DND-41 (cell line): ENCODE measurements at regions not wholly inside any gene's neighbourhood (a gene's known extent, or its start where the extent isn't known, plus 50 kb on each side); places are given as distances from the start of the nearest gene placed in this dataset.

ENCODE experiments used
- ATAC-seq: fragments of 200-7000 bp; cut with Tn5 transposase; 3 replicates; pipeline ENCODE4 v1.9.1; 2021; ENCODE audit warnings: low read depth; ENCODE audit not compliant: insufficient read depth
- DNase-seq: peaks from one replicate; pipeline ENCODE4 v3.0.0-alpha.2; 2020
- H2AFZ ChIP-seq: 2 replicates; pipeline ENCODE4 v1.6.0; 2012; ENCODE audit warnings: low read depth, low read length
- H3K27ac ChIP-seq: 2 replicates; pipeline ENCODE4 v1.5.1; 2012; ENCODE audit warnings: low read length, inconsistent platforms
- H3K27me3 ChIP-seq: fragments of 200-600 bp; sonication (generic); 2 replicates; pipeline ENCODE4 v1.6.0; 2012; ENCODE audit warnings: low read length, mild to moderate bottlenecking, inconsistent platforms; ENCODE audit not compliant: insufficient read depth, poor library complexity
- H3K36me3 ChIP-seq: 2 replicates; pipeline ENCODE4 v1.5.1; 2012; ENCODE audit warnings: low read length, inconsistent platforms; ENCODE audit not compliant: insufficient read depth
- H3K4me1 ChIP-seq: 2 replicates; pipeline ENCODE4 v1.5.1; 2012; ENCODE audit warnings: mild to moderate bottlenecking, low read length; ENCODE audit not compliant: insufficient read depth
- H3K4me2 ChIP-seq: 2 replicates; pipeline ENCODE4 v1.6.0; 2012; ENCODE audit warnings: mild to moderate bottlenecking, moderate library complexity, low read length, inconsistent platforms; ENCODE audit not compliant: insufficient read depth
- H3K4me3 ChIP-seq, 2 experiments: fragments of 200-600 bp in 1 of 2; shearing (Covaris generic) in 1 of 2; 2 replicates each; pipeline ENCODE4 v1.5.1; 2012 to 2016; ENCODE audit warnings: inconsistent platforms in 2 of 2, low read length in 2 of 2, mild to moderate bottlenecking in 2 of 2, low read depth in 1 of 2, moderate library complexity in 1 of 2
- H3K79me2 ChIP-seq: 2 replicates; pipeline ENCODE4 v1.6.0; 2012; ENCODE audit warnings: low read length, inconsistent platforms; ENCODE audit not compliant: insufficient read depth
- H3K9ac ChIP-seq: 2 replicates; pipeline ENCODE4 v1.6.0; 2012; ENCODE audit warnings: low read depth, mild to moderate bottlenecking, inconsistent platforms, low read length, moderate library complexity
- H3K9me3 ChIP-seq: 2 replicates; pipeline ENCODE4 v1.5.1; 2012; ENCODE audit warnings: low read length, moderate library complexity, mild to moderate bottlenecking, inconsistent platforms; ENCODE audit not compliant: insufficient read depth, severe bottlenecking
- H4K20me1 ChIP-seq: 2 replicates; pipeline ENCODE4 v1.6.0; 2012; ENCODE audit warnings: low read length; ENCODE audit not compliant: insufficient read depth
- CTCF ChIP-seq: IDR thresholded peaks from 2 replicates; pipeline ENCODE4 v1.5.1; 2012; ENCODE audit warnings: borderline replicate concordance, low read length, moderate library complexity, mild to moderate bottlenecking; ENCODE audit not compliant: poor library complexity, severe bottlenecking; ENCODE audit errors: extremely low read depth
- EZH2 ChIP-seq: IDR thresholded peaks from 3 replicates; pipeline ENCODE4 v1.6.1; 2012; ENCODE audit warnings: borderline replicate concordance, low read depth, mild to moderate bottlenecking, moderate library complexity, low read length, inconsistent platforms; ENCODE audit not compliant: severe bottlenecking

GRCh38 chr12:34386621-34387255 lies 364.4 kb downstream of the ALG10 start:
- Histone ChIP-seq H4K20me1 (no peaks in the 10 kb centered on the region), H3K27ac (no peak overlapping the region), H3K36me3 (no peaks in the 10 kb centered on the region), H3K9me3 (peaks cover 68% of the 10 kb centered on the region), H3K4me3 (no peak overlapping the region), H3K79me2 (no peaks in the 10 kb centered on the region), H3K4me2 (no peak overlapping the region), H3K27me3 (no peaks in the 10 kb centered on the region), H3K9ac (no peak overlapping the region), H2AFZ (no peak overlapping the region), H3K4me1 (no peaks in the 10 kb centered on the region)
- ATAC-seq (no peak), DNase-seq (no peak)
- TF ChIP-seq EZH2 (no peak), CTCF (no peak)

GRCh38 chr12:34387711-34388635 lies 365.7 kb downstream of the ALG10 start:
- no peak for ATAC-seq
- peaks cover 66% of the 10 kb centered on the region for H3K9me3 ChIP-seq
- TF ChIP-seq EZH2 (no peak), CTCF (no peak)

GRCh38 chr12:34388636-34389377 lies 366.5 kb downstream of the ALG10 start:
- TF ChIP-seq CTCF (no peak), EZH2 (no peak)
- Histone ChIP-seq H3K4me2 (no peak overlapping the region), H3K9me3 (peaks cover 66% of the 10 kb centered on the region), H3K79me2 (no peaks in the 10 kb centered on the region), H3K4me3 (no peak overlapping the region), H3K27me3 (no peaks in the 10 kb centered on the region), H2AFZ (no peak overlapping the region), H4K20me1 (no peaks in the 10 kb centered on the region), H3K9ac (no peak overlapping the region), H3K4me1 (no peaks in the 10 kb centered on the region), H3K27ac (no peak overlapping the region), H3K36me3 (no peaks in the 10 kb centered on the region)
- DNase-seq, result no peak
- no peak for ATAC-seq

More at GRCh38 chr12:34387711-34388635, 365.7 kb downstream of the ALG10 start:
- no peaks in the 10 kb centered on the region for H4K20me1 ChIP-seq
- H3K9ac ChIP-seq, result no peak overlapping the region
- no peaks in the 10 kb centered on the region for H3K36me3 ChIP-seq
- no peaks in the 10 kb centered on the region for H3K79me2 ChIP-seq
- no peak overlapping the region for H3K4me2 ChIP-seq
- no peak overlapping the region for H3K27ac ChIP-seq
- DNase-seq, result no peak
- no peak overlapping the region for H2AFZ ChIP-seq
- H3K27me3 ChIP-seq, result no peaks in the 10 kb centered on the region
- H3K4me3 ChIP-seq, result no peak overlapping the region
- no peaks in the 10 kb centered on the region for H3K4me1 ChIP-seq
